Left ventricle myocardium superior (tissue), 1 donor: ENCODE measurements at regions not wholly inside any gene's neighbourhood (a gene's known extent, or its start where the extent isn't known, plus 50 kb on each side); places are given as distances from the start of the nearest gene placed in this dataset.
"Not testable (repeated sequence)": the region's sequence is repeated elsewhere in the genome, so short reads cannot be mapped to it uniquely, and the experiment has no call there.

Experiments used
- ATAC-seq: fragments of 200-7000 bp; cut with Tn5 transposase; one replicate; pipeline ENCODE4 v1.9.1; 2020; ENCODE audit warnings: mild to moderate bottlenecking, moderate library complexity
- DNase-seq: peaks from one replicate; pipeline ENCODE4 v3.0.0-alpha.2; 2020
- intact Hi-C: fragments of 100-400 bp; cut with micrococcal nuclease; formaldehyde crosslinking; loops from one replicate; pipeline ENCODE4 v1.11.0; 2022
- donor health status: DM: no; HTN: yes; CAD: no; lungs with severe emphysema.

DNA sequence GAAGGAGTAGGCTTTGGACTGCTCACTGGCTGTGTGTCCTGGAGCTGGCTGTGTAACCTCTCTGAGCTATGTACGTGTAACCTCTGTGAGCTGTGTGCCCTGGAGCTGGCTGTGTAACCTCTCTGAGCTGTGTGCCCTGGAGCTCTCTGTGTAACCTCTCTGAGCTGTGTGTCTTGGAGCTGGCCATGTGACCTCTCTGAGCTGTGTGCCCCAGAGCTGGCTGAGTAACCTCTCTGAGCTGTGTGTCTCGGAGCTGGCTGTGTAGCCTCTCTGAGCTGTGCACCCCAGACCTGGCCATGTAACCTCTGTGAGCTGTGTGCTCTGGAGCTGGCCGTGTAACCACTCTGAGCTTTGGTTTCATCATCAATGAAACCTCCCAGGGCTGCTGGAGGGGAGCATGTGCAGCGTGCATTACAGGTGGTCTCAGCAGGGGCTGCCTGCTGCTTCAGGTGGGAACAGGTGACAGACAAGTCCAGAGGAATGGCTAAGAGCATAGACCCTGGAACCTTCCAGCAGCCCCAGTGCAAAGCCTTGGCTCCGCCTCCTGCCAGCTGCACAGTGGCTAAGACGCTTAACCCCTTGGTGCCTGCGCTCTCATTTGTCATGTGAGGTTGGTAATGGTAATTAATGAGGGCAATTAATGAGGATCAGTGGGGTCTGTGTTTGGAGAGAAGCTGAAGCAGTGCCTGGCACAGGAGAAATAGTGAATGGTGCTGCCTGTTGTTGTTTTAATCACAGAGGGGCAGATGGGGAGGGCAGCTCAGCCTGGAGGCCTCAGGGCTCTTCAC lies 86.7 kb downstream of the KATNIP start:
- no peak for ATAC-seq
- intact Hi-C loops = no loop called here

DNA sequence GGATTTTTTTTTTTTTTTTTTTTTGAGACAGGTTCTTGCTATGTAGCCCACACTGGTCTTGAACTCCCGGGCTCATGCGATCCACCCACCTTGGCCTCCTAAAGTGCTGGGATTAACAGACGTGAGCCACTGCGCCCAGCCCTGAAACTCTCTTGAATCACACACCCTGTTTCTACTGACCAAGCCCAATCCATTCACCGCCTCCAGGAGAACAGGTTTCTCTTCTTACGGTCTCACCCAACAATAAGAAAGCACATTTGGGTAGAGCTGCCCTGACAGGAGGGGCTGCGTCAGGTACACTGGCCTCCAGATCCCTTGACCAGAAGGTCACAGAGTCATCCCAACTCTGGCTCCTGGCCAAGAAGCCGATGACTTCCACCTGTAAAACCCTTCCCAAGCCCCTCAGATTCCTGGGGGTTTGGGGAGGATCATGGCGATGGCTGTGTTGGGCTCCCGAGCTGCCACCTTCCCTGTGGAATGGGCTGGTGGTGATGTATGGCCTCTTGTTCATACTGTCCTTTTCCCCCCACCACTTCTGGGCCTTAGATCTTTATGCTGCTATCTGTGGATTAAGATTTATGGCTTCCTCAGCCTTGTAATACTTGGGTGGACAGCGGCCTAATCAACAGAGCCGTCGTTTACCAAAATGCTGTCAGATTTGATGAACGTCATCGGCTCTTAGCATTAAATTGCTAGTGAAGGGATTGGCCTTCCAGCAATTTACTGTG lies 89.1 kb downstream of the KATNIP start:
- ATAC-seq (no peak), DNase-seq (no peak)
- intact Hi-C loops = no loop called here

More for the DNA sequence above, 86.7 kb downstream of the KATNIP start:
- no peak for DNase-seq

DNA sequence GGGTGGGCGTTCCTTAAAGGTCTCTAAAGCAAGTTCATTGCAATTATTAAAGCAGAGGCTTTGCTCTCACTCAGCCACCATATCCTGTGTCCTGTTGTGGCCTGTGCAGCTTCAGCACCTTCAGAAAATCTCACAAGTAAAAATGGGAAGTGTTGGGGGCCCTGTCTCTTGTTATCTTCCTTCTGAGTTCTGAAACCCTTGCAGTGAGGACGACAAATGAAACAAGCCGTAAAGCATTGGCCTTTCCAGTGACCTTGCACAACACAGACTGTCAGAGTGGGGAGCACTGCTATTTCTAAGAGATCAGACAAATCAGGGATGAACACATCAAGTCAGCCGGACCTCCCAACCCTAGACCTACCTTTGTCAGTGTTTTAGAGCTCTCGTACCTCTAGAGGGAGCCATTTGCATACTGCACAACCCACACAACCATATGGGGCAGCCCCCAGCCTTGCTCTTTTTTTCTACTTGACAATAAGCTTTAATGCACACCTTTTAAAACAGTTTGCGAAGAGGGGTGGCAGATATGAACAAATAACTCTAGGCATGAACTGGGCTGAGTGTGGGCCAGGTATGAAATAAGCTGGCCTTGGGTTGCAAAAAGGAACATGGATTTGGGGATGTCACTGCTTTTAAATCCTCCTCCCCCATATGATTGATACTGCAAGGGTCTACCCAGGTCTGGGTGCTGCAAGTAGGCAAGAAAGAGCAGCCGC lies 89.8 kb downstream of the KATNIP start:
- DNase-seq (no peak), ATAC-seq (peak; percentile 82)
- intact Hi-C loops = no loop called here

DNA sequence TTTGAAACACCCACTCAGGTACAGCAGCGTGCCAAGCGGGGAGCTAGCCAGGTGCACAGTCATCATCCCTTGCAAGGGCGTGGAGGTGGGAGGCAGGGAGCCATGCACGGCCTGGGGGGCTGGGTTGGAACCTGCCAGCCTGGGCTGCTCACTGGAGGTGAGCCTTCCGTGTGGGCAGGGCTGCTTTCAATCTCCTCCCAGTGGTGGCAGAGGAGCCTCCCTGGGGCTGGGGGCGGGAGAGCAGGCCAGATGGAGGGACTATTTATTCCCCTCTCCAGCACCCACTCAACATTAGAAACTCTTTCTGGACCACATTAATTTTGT lies 90.3 kb downstream of the KATNIP start:
- DNase-seq (no peak), ATAC-seq (no peak)
- intact Hi-C loops = no loop called here

DNA sequence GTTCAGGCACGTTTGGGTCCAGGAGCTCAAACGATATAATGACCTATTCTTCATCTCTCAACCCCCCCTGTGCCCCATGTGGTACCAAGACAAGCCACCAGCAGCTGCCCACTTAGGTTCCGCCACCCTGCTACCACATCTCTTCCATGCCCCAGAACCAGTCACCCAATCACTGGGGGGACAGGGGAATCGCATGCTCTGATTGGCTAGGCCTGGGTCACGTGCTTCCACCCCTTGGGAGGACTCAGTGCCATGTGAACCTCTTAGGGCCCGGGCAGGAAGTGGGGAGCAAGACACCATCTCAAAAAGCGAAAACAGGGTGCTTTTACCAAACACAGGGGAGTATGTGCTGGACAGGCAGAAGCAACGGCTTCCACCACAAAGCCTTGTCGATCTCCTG lies 91.3 kb downstream of the KATNIP start:
- intact Hi-C loops = no loop called here
- ATAC-seq (no peak), DNase-seq (no peak)

DNA sequence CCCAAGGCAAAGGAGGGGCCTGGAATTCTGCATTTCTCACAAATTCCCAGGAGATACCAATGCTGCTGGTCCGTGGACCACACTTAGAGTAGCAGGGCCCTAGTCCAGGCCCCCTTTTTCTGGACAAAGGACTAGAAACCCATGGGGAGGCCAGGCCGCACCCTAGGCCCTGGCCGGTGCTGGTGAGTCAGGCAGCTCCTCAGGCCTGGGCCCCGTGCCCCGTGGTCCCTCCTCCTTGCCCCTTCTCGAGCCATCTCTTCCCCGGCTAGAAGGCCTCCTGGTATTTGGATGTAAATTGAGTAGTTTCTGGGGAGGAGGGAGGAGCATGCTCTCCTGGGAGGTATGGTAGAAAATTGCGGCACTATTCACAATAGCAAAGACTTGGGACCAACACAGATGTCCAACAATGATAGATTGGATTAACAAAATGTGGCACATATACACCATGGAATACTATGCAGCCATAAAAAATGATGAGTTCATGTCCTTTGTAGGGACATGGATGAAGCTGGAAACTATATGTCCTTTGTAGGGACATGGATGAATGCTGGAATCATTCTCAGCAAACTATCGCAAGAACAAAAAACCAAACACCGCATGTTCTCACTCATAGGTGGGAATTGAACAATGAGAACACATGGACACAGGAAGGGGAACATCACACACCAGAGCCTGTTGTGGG lies 91.9 kb downstream of the KATNIP start:
- DNase-seq, ATAC-seq, intact Hi-C loops: not testable (repeated sequence)

DNA sequence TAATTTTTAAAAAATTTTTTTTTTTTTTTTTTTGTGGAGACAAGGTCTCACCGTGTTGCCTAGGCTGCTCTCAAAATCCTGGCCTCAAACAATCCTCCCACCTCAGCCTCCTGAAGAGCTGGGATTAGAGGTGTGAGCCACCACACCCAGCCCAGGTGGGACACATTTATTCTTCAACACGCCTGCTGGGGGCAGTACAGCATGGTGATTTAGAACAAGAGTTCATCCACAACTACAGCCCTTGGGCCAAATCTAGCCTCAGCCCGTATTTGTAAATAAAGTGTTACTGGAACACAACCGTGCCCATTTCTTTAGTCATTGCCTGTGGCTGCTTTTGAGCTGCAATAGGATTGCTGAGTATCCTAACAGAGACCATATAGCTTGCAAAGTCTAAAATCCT lies 92.8 kb downstream of the KATNIP start:
- intact Hi-C loops = no loop called here
- no peak for DNase-seq
- peak; percentile 33 for ATAC-seq

DNA sequence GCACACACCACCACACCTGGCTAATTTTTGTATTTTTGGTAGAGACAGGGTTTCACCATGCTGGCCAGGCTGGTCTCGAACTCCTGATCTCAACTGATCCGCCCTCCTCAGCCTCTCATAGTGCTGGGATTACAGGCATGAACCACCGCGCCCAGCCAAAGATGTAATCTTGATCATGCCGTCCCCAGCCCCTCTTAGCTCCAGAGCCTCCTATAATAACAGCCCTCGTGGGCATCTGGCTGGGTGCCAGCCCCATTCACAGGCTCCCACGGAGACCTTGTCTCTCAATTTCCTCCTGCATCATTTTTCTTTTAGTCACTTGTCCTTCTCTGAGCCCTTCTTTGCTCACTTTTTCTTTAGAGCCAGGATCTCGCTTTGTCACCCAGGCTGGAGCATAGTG lies 94.2 kb downstream of the KATNIP start:
- ATAC-seq (no peak), DNase-seq (no peak)
- intact Hi-C loops = no loop called here

DNA sequence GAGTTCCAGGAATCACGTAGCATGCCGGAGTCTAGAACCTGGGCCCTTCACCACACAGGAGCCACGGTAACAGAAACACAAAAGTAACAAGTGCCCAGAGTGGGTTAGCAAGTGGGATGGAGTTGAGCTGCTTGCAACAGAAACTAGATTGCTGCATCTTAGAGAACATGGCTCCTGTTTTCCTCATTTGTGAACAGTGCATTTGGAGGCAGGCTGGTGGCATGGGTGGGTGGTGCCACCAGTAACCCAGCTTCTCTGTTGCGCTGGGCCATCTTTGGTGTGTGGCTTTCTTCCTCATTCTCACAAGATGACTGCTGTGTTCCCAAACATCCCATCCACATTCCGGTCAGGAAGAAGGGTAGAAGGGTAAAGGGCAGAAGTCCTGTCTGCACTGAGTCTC lies 95.5 kb downstream of the KATNIP start:
- DNase-seq (no peak), ATAC-seq (no peak)
- intact Hi-C loops = no loop called here

DNA sequence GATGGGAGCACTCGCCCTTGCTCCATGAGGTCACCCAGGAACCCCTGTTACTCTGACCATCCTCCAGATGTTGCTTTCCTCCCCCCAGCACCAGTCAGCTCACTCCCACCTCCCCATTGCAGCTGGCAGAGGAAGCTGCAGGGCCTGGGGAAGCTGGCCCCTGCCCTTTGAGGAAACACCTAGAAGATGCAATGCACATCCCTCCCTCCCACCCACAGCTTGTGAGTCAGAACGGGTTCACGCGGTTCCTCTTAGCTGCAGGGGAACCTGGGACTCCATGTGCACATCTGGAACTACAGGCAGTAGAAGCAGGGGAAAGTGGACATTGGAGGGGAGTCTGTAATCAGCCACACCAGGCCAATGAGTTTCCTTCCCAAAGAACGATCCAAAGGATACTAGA lies 96.9 kb downstream of the KATNIP start:
- intact Hi-C loops = no loop called here
- no peak for ATAC-seq
- DNase-seq = no peak

DNA sequence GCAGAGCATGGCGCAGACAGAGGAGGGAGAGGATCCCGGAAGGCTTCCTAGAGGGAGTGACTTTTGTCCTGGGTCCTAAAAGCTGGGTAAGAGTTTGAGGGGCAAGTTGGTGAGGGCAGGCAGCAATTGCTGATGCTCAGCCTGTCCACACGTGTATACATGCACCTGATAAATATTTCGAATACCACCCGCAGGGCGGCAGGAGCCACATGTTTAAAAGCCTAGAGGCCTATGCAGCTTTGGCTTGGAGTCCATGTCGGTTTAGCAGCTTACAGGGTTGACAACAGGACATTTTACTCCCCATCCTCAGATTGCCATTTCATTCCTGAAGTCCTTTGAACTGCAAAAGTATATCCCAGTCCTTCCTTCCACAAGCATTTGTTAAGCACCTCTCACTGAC lies 99.1 kb downstream of the KATNIP start:
- DNase-seq = no peak
- no peak for ATAC-seq
- intact Hi-C loops = no loop called here

DNA sequence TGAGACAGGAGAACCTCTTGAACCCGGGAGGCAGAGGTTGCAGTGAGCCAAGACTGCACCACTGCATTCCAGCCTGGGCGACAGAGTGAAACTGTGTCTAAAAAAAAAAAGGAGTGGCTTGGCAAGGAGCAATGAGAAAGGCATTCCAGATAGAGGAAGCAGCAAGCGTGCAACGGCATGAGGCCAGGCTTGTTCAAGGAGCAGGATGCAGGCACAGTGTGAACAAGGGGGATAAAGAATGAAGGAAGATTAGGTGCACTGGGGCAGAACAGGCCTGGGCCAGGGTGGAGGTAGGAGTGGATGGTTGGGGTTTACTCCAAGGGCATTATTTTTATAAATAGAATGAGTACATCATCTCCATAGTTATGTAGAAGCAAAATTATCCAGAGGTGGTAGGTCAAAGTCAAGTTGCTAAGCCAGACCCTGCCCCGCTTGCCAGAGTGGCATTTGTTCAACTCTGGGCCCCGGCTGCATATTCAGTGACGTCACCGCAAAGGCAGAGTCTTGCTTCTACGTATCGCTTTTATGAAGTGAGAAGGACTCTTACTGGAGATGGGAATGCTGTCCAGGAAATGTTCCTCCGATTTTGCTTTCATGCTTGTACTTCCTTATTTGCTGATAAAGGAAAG lies 100.2 kb downstream of the KATNIP start:
- ATAC-seq = peak; percentile 84
- DNase-seq = no peak
- intact Hi-C loops = no loop called here

DNA sequence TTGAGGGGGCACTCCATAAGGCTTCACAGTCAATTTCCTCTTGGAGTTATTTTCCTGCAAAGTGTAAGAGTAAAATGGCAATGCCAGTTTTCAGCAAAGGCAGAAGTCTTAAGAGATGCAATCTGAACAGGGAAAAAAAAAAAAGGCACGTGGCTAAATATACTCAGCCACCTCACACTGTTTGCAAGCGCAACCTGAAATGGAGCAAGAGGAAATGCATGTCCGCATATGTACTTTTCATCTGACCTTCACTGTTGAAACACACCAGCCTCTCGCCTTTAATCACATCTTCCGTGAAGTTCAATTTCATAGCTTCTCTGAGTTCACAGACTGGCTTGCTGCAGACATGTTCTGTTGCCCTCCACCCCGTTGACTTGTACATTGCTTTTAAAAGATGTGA lies 101.4 kb downstream of the KATNIP start:
- intact Hi-C loops = no loop called here
- ATAC-seq (peak; percentile 30), DNase-seq (no peak)

DNA sequence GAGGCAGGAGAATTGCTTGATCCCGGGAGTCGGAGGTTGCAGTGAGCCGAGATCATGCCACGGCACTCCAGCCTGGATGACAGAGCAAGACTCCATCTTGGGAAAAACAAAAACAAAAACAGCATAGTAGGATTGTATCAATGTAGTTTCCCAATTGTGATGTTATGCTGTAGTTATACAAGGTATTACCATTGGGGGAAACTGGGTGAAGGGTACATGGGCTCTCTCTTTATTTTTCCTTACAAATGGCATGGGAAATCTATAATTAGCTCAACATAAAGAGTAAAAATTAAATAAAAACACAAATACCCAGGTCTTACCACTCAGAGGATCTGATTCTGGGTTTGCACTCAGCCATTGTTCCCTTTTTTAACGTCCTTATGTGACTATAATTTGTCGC lies 107.9 kb downstream of the KATNIP start:
- ATAC-seq = no peak
- DNase-seq = no peak
- intact Hi-C loops = no loop called here

DNA sequence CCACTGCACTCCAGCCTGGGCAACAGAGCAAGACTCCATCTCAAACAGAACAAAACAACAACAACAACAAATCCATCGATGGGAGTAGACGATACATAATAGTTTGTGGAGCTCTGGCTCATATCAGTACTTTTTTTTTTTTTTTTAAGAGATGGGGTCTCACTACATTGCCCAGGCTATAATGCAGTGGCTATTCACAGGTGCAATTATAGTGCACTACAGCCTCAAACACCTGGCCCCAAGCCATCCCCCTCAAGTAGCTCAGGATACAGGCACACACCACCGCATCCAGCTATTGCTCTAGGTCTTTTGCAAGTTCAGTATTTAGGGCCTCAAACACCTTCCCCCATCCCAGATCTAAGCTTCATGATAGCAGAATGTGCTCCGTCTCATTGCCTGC lies 110.6 kb downstream of the KATNIP start:
- intact Hi-C loops = no loop called here
- no peak for ATAC-seq
- DNase-seq = no peak

DNA sequence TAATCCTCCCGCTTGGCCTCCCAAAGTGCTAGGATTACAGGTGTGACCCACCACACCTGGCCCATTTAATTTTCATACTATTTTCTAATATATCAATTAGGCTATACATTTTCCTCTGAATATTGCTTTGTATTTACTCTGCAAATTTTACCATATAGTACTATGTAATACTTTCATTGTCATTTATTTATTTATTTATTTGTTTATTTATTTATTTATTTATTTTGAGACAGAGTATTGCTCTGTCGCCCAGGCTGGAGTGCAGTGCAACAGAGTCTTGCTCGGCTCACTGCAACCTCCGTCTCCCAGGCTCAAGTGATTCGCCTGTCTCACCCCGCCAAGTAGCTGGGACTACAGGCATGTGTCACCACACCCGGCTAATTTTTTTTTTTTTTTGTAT lies 113.3 kb downstream of the KATNIP start:
- DNase-seq, intact Hi-C loops, ATAC-seq: not testable (repeated sequence)

DNA sequence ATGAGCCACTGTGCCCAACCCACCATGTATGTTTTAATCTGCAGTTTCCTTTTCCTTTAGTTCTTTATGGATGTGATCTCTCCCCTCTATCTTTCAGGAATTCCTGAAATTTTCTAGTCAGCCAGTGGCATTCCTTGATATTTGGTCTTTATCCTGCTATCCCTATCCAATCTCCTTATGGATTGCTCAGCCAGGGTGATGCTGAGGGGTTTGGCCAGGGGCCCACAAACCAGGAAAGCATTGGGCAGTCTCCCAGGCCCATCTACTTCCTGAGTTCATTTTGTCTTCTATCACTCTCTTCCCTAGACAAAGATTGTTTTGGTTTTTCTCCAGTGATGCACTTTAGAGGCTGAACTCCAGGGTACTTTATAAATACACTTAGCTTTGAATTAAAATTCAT lies 115.9 kb downstream of the KATNIP start:
- no peak for DNase-seq
- intact Hi-C loops = no loop called here
- ATAC-seq = no peak

DNA sequence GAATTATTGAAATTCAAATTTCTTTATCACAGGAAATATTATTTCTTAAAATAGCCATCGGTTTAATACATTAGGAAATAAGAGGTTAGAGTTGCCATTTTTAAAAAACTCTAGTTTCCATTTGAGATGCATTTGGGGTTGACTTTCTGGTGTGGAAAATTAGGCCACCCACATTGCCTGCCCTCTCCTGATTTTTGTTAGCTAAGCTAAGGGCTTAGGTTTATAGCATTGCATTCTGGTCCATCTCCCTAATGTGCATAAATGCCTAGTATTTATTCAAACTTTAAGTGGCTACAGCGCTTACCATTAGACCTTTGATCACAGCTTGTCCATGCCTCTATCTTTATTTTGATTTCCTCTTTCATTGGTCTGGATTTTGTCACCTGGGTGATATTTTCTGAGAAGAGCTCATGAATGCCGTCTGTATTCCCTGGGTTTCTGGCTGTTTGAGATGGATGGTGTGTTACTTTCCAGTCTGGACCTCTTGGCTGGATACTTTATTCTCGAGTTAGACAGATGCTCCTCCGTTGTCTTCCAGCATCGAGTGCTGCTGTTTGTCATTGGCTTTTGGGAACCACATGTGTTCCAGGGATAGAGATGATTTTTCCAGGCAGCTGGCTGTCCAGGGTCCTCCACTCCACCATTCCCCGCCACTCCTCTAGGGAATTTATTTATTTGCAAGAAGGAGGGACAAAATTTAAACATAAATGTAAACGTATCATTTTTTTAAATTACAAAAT lies 120.3 kb downstream of the KATNIP start:
- intact Hi-C loops = no loop called here
- DNase-seq = no peak
- no peak for ATAC-seq

DNA sequence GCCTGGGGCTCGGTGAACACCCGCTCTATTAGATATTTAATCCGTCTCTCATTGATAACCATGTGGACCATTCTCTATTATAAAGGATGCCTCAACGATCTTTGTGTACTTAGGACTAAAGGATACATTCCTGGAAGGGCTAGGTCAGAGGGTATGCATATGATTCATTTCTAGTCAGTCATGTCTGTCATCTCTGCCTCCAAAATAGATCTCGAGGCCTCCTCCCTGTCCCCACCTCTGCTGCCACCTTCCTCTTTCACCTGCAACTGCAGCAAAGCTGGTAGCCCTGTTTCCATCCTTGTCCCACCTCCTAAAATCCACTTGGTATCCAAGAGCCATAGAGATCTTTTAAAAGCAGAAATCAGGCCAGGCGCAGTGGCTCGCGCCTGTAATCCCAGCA lies 121.5 kb downstream of the KATNIP start:
- intact Hi-C loops = no loop called here
- ATAC-seq = no peak
- no peak for DNase-seq
